AG10803 (cell line): ENCODE measurements at regions not wholly inside any gene's neighbourhood (a gene's known extent, or its start where the extent isn't known, plus 50 kb on each side); places are given as distances from the start of the nearest gene placed in this dataset.

Source experiments
- DNase-seq: peaks from one replicate; pipeline ENCODE4 v3.0.0; 2010; ENCODE audit warnings: low read depth
- H3K4me3 ChIP-seq: 2 replicates; pipeline ENCODE4 v1.5.1; 2011; ENCODE audit warnings: mild to moderate bottlenecking, low read length, control low read depth
- CTCF ChIP-seq: conservative IDR thresholded peaks from 2 replicates; pipeline ENCODE4 v1.5.1; 2011; ENCODE audit warnings: mild to moderate bottlenecking, low read length, control low read depth, inconsistent platforms

GRCh38 chr18:71827301-71827700, 716.8 kb downstream of the CBLN2 start:
- no peak overlapping the region for H3K4me3 ChIP-seq
- no peak for DNase-seq
- TF ChIP-seq CTCF = no peak

GRCh38 chr18:71815305-71815704, 728.8 kb downstream of the CBLN2 start:
- DNase-seq = no peak
- no peak overlapping the region for H3K4me3 ChIP-seq
- TF ChIP-seq CTCF = no peak

GRCh38 chr18:71809711-71810110, 734.4 kb downstream of the CBLN2 start:
- DNase-seq = no peak
- no peak for TF ChIP-seq CTCF
- H3K4me3 ChIP-seq = no peak overlapping the region

- no peak overlapping the region for H3K4me3 ChIP-seq
- no peak for DNase-seq
- no peak for TF ChIP-seq CTCF
Measured at GRCh38 chr18:71808616-71809015, 735.5 kb downstream of the CBLN2 start.

GRCh38 chr18:71807586-71807985, 736.6 kb downstream of the CBLN2 start:
- H3K4me3 ChIP-seq = no peak overlapping the region
- TF ChIP-seq CTCF = no peak
- DNase-seq = no peak

- no peak for TF ChIP-seq CTCF
- no peak for DNase-seq
- no peak overlapping the region for H3K4me3 ChIP-seq
Measured at GRCh38 chr18:71798986-71799673, 745.0 kb downstream of the CBLN2 start.

- no peak overlapping the region for H3K4me3 ChIP-seq
- DNase-seq = no peak
- TF ChIP-seq CTCF = no peak
Measured at GRCh38 chr18:71797554-71797953, 746.6 kb downstream of the CBLN2 start.
